WERI-Rb-1 (cell line): ENCODE measurements at regions not wholly inside any gene's neighbourhood (a gene's known extent, or its start where the extent isn't known, plus 50 kb on each side); places are given as distances from the start of the nearest gene placed in this dataset.
"Not testable (repeated sequence)": the region's sequence is repeated elsewhere in the genome, so short reads cannot be mapped to it uniquely, and the experiment has no call there.

Experiments
- DNase-seq: peaks from one replicate; pipeline ENCODE4 v3.0.0-alpha.2; 2020
- H3K27ac ChIP-seq: fragments of 250-450 bp; sonication (Bioruptor Pico); 2 replicates; pipeline ENCODE4 v1.5.1; 2020; ENCODE audit warnings: mild to moderate bottlenecking, moderate library complexity
- H3K27me3 ChIP-seq: fragments of 250-450 bp; sonication (Bioruptor Pico); 2 replicates; pipeline ENCODE4 v1.5.1; 2021; ENCODE audit warnings: mild to moderate bottlenecking, low read depth, moderate library complexity; ENCODE audit not compliant: insufficient read depth, severe bottlenecking
- H3K36me3 ChIP-seq: fragments of 250-450 bp; sonication (Bioruptor Pico); 2 replicates; pipeline ENCODE4 v1.5.1; 2020; ENCODE audit warnings: mild to moderate bottlenecking, moderate library complexity
- H3K4me3 ChIP-seq: 2 replicates; pipeline ENCODE4 v1.5.1; 2011; ENCODE audit warnings: low read depth, mild to moderate bottlenecking, control low read depth, low read length
- H3K9me3 ChIP-seq: fragments of 250-450 bp; sonication (Bioruptor Pico); 2 replicates; pipeline ENCODE4 v1.5.1; 2021; ENCODE audit warnings: mild to moderate bottlenecking, moderate library complexity; ENCODE audit not compliant: severe bottlenecking
- TF ChIP-seq, protein P1 (sequence below): IDR thresholded peaks from 2 replicates; pipeline ENCODE4 v1.5.1; 2011; ENCODE audit warnings: low read depth, mild to moderate bottlenecking, control low read depth, inconsistent platforms, low read length

DNA sequence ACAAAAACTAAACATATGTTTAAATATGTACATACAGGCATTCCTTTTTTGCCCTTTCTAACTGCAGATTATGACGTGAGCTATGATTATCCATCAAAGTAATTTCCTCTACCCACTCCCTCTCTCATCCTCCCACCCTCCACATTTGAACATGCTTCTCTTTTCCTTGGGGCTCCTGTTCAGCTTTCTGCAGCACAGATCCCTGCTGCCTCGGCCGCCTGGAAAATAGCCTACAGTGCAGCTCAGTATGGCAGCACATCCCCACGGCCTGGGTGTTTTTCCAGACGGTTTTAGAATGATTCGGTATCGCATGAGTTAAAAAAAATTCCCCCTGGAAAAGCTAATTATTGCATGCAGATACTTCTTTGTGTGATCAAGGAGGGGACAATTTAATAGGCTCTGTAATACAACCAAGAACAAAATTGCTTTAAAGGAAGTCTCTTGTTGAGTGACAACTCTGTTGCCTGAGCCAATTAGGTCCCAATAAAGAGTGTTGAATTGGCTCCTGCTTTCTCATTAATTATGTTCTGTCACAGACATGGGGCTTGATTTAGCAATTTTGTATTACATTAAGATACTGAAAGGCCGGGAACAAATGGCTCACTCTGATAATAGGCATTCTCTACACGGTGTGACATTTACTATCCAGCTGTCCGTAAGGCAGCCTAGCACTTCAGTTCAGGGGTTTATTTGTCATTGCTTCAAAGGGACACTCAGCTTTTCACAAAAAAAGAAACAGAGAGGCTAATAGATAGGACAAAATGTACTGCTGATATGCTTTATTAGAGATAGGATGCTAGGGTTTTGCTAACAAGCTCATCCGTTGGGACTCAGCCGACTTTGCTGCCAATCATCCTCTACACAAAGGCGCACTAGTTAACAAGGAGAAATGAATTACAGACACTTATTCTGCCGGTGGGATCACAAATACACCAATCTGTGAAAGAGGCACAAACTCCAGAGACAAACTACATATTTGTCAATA, 285.8 kb upstream of the G2E3 start:
- no peak for DNase-seq
- TF ChIP-seq, protein P1, sequence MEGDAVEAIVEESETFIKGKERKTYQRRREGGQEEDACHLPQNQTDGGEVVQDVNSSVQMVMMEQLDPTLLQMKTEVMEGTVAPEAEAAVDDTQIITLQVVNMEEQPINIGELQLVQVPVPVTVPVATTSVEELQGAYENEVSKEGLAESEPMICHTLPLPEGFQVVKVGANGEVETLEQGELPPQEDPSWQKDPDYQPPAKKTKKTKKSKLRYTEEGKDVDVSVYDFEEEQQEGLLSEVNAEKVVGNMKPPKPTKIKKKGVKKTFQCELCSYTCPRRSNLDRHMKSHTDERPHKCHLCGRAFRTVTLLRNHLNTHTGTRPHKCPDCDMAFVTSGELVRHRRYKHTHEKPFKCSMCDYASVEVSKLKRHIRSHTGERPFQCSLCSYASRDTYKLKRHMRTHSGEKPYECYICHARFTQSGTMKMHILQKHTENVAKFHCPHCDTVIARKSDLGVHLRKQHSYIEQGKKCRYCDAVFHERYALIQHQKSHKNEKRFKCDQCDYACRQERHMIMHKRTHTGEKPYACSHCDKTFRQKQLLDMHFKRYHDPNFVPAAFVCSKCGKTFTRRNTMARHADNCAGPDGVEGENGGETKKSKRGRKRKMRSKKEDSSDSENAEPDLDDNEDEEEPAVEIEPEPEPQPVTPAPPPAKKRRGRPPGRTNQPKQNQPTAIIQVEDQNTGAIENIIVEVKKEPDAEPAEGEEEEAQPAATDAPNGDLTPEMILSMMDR: no peak
- no peak overlapping the region for H3K4me3 ChIP-seq
- H3K27me3 ChIP-seq: no peaks in the 10 kb centered on the region
- no peaks in the 10 kb centered on the region for H3K36me3 ChIP-seq
- H3K9me3 ChIP-seq: no peaks in the 10 kb centered on the region
- H3K27ac ChIP-seq: no peak overlapping the region

DNA sequence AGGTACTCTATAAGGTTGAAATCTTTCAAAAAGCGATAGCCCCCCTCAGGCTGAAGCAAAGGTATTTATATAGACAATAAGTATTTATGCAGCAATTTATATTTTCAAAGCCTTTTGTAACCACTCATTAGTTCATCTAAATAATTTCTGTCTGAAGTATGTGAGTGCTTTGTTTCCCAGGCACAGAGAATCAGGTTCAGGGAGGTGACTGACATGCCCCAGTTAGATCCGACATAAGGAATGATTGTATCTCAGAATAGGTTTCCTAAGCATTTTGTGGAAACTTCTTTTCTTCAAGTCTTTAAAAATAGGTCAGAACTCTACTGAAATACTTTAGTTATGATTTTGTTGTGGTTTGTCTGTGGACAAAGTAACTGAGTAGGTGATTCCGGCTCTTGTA, 283.4 kb upstream of the G2E3 start:
- Histone ChIP-seq H3K27ac (no peak overlapping the region), H3K4me3 (no peak overlapping the region), H3K9me3 (no peaks in the 10 kb centered on the region), H3K27me3 (no peaks in the 10 kb centered on the region), H3K36me3 (no peaks in the 10 kb centered on the region)
- TF ChIP-seq, protein P1: no peak
- no peak for DNase-seq

DNA sequence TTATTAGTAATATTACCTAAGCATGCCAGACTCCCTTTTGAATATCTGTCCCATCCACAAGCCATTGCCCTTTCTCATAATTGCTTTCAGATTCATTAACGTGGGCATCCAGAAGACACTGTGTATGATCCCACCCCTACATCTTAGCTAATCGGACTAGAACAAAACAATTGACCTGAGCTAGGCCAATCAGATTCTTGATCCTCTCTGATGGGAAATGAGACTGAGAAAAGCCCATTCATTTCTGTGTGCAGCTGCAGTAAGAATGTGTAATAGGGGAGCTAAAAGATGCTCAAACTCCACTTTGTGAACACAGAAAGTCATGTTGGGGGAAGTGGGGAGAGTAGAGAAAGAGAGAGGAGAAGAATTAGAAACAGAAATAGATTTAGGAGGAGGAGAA, 281.7 kb upstream of the G2E3 start:
- DNase-seq: no peak
- H3K27me3 ChIP-seq: no peaks in the 10 kb centered on the region
- H3K27ac ChIP-seq: no peak overlapping the region
- TF ChIP-seq, protein P1: no peak
- no peaks in the 10 kb centered on the region for H3K36me3 ChIP-seq
- no peaks in the 10 kb centered on the region for H3K9me3 ChIP-seq
- H3K4me3 ChIP-seq: no peak overlapping the region

DNA sequence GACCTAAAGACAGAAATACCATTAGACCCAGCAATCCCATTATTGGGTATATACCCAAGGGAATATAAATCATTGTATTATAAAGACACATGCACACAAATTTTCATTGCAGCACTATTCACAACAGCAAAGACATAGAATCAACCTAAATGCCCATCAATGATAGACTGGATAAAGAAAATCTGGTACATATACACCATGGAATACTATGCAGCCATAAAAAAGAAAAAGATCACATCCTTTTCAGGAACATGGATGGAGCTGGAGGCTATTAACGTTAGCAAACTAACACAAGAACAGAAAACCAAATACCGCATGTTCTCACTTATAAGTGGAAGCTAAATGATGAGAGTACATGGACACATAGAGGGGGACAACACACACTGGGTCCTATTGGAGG, 280.1 kb upstream of the G2E3 start:
- H3K27me3 ChIP-seq, H3K4me3 ChIP-seq, DNase-seq, H3K9me3 ChIP-seq, H3K27ac ChIP-seq, H3K36me3 ChIP-seq: not testable (repeated sequence)

DNA sequence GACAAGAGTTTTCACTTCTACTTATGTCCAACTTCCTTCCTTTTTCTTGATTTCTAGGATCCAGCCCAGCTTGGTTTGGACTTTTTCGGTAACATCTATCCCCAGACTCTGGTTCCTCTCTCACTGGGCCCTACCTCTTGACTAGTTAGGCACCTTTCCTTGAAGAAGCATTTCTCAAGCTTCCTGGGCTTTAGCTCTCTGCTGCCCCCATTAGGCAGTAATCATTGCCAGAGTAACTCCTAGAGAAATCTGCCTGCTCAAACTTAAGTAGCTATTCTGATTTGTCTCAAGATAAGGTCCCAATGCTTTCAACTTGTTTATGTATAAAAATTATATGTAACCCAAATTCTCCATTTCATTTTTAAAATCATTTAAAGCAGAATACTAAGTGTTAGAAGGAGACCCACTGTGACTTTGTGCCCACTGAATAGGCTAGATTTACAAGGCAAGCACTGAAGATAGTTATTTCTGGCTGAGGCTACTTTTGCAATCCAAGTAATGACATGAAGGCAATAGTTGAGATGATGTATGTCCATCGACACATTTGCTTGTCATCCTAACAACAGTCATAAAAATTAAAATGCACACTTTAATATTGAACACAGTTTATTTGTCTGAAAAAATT, 275.0 kb upstream of the G2E3 start:
- DNase-seq: peak; percentile 55
- Histone ChIP-seq H3K36me3 (no peaks in the 10 kb centered on the region), H3K27me3 (no peaks in the 10 kb centered on the region), H3K27ac (no peak overlapping the region), H3K4me3 (no peak overlapping the region), H3K9me3 (no peaks in the 10 kb centered on the region)
- TF ChIP-seq, protein P1: peak; percentile 78

DNA sequence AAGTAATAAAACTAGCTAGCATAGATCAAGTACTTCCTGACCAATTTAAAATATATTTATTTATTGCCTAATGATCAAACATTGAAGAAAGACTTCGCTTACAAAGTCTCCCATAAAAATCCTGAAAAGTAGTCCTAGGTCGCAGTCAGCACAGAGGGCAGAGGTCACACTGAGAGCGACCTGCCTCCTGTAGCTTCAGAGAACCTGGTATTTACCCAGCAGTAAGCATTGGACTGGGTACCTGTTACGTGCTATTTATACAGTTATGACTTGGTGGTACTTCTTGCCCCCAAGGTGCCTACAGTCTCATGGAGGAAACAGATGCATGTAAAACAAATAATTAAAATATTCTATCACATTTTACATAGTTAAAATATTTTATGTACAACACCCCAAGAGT, 274.1 kb upstream of the G2E3 start:
- DNase-seq: no peak
- H3K27ac ChIP-seq: no peak overlapping the region
- no peaks in the 10 kb centered on the region for H3K27me3 ChIP-seq
- no peaks in the 10 kb centered on the region for H3K36me3 ChIP-seq
- TF ChIP-seq, protein P1: no peak
- H3K4me3 ChIP-seq: no peak overlapping the region
- H3K9me3 ChIP-seq: no peaks in the 10 kb centered on the region
